Chondrocyte (in vitro differentiated cells): ENCODE measurements at regions not wholly inside any gene's neighbourhood (a gene's known extent, or its start where the extent isn't known, plus 50 kb on each side); places are given as distances from the start of the nearest gene placed in this dataset.

ENCODE experiments used
- DNase-seq: peaks from one replicate; pipeline ENCODE4 v3.0.0; 2021; ENCODE audit warnings: mixed read lengths, low spot score
- H3K27ac Mint-ChIP-seq: one replicate; pipeline ENCODE4 v1.8.0; 2021; ENCODE audit warnings: mild to moderate bottlenecking, moderate library complexity, mixed read lengths; ENCODE audit not compliant: unreplicated experiment
- H3K27me3 Mint-ChIP-seq: 2 replicates; pipeline ENCODE4 v1.8.0; 2021; ENCODE audit warnings: low read depth, mixed read lengths
- H3K36me3 Mint-ChIP-seq: 2 replicates; pipeline ENCODE4 v1.8.0; 2021; ENCODE audit warnings: low read depth, mixed read lengths
- H3K4me1 Mint-ChIP-seq: 2 replicates; pipeline ENCODE4 v1.8.0; 2021; ENCODE audit warnings: low read depth, mild to moderate bottlenecking, mixed read lengths
- H3K4me3 Mint-ChIP-seq: one replicate; pipeline ENCODE4 v1.8.0; 2021; ENCODE audit warnings: mild to moderate bottlenecking, moderate library complexity, mixed read lengths; ENCODE audit not compliant: unreplicated experiment
- H3K9me3 Mint-ChIP-seq: 2 replicates; pipeline ENCODE4 v1.8.0; 2021; ENCODE audit warnings: low read depth, mixed read lengths
- CTCF ChIP-seq: fragments of 200-600 bp; sonication (generic); IDR thresholded peaks from 2 replicates; pipeline ENCODE4 v1.5.0; 2021; ENCODE audit warnings: antibody characterized with exemption, mild to moderate bottlenecking, moderate library complexity

- Mint-ChIP-seq H3K4me1 (no peaks in the 10 kb centered on the region), H3K9me3 (no peaks in the 10 kb centered on the region)
These were observed 1006.4 kb upstream of the CTNND2 start for GRCh38 chr5:12910641-12911040.

GRCh38 chr5:12902611-12903010 is 998.4 kb upstream of the CTNND2 start:
- H3K4me1 Mint-ChIP-seq, result no peaks in the 10 kb centered on the region
- no peaks in the 10 kb centered on the region for H3K9me3 Mint-ChIP-seq
- no peak overlapping the region for H3K4me3 Mint-ChIP-seq
- H3K27ac Mint-ChIP-seq, result no peak overlapping the region
- no peak for TF ChIP-seq CTCF
- H3K36me3 Mint-ChIP-seq, result no peaks in the 10 kb centered on the region
- peaks cover 4% of the 10 kb centered on the region for H3K27me3 Mint-ChIP-seq
- DNase-seq, result no peak

More at GRCh38 chr5:12910641-12911040, 1006.4 kb upstream of the CTNND2 start:
- Mint-ChIP-seq H3K4me3 (no peak overlapping the region), H3K36me3 (no peaks in the 10 kb centered on the region), H3K27me3 (peaks cover 7% of the 10 kb centered on the region), H3K27ac (no peak overlapping the region)
- no peak for TF ChIP-seq CTCF
- DNase-seq, result no peak

GRCh38 chr5:12901696-12902095 is 997.5 kb upstream of the CTNND2 start:
- H3K36me3 Mint-ChIP-seq, result no peaks in the 10 kb centered on the region
- TF ChIP-seq CTCF, result no peak
- DNase-seq, result no peak
- no peaks in the 10 kb centered on the region for H3K9me3 Mint-ChIP-seq
- no peak overlapping the region for H3K27ac Mint-ChIP-seq
- H3K27me3 Mint-ChIP-seq, result peaks cover 5% of the 10 kb centered on the region
- H3K4me1 Mint-ChIP-seq, result no peaks in the 10 kb centered on the region
- H3K4me3 Mint-ChIP-seq, result no peak overlapping the region

GRCh38 chr5:12896086-12896485 is 991.8 kb upstream of the CTNND2 start:
- H3K27ac Mint-ChIP-seq, result no peak overlapping the region
- no peaks in the 10 kb centered on the region for H3K9me3 Mint-ChIP-seq
- no peak for DNase-seq
- peaks cover 4% of the 10 kb centered on the region for H3K27me3 Mint-ChIP-seq
- TF ChIP-seq CTCF, result no peak
- H3K4me3 Mint-ChIP-seq, result no peak overlapping the region
- H3K36me3 Mint-ChIP-seq, result no peaks in the 10 kb centered on the region
- H3K4me1 Mint-ChIP-seq, result no peaks in the 10 kb centered on the region

GRCh38 chr5:12885018-12885417 is 980.8 kb upstream of the CTNND2 start:
- Mint-ChIP-seq H3K4me3 (no peak overlapping the region), H3K36me3 (no peaks in the 10 kb centered on the region), H3K27me3 (peaks cover 8% of the 10 kb centered on the region), H3K27ac (no peak overlapping the region), H3K9me3 (no peaks in the 10 kb centered on the region), H3K4me1 (no peaks in the 10 kb centered on the region)
- no peak for TF ChIP-seq CTCF
- no peak for DNase-seq
